Lower lobe of right lung (tissue), 2 donors: ENCODE measurements at regions not wholly inside any gene's neighbourhood (a gene's known extent, or its start where the extent isn't known, plus 50 kb on each side); places are given as distances from the start of the nearest gene placed in this dataset.

Experiments used
- ATAC-seq, 2 donors: fragments of 200-7000 bp; cut with Tn5 transposase; one replicate each; pipeline ENCODE4 v1.9.1; 2020 to 2022; ENCODE audit warnings: mild to moderate bottlenecking in 2 of 2, moderate library complexity in 2 of 2
- DNase-seq: peaks from one replicate; pipeline ENCODE4 v3.0.0-alpha.2; 2020
- H3K27ac ChIP-seq: fragments of 200-600 bp; one replicate; pipeline ENCODE4 v1.8.0; 2022
- H3K27me3 ChIP-seq: fragments of 200-600 bp; one replicate; pipeline ENCODE4 v1.8.0; 2022; ENCODE audit warnings: low read depth
- H3K36me3 ChIP-seq: fragments of 200-600 bp; one replicate; pipeline ENCODE4 v1.8.0; 2022; ENCODE audit warnings: mild to moderate bottlenecking
- H3K4me1 ChIP-seq: fragments of 200-600 bp; one replicate; pipeline ENCODE4 v1.8.0; 2022
- H3K4me3 ChIP-seq: fragments of 200-600 bp; one replicate; pipeline ENCODE4 v1.8.0; 2022; ENCODE audit warnings: mild to moderate bottlenecking
- H3K9me3 ChIP-seq: fragments of 200-600 bp; one replicate; pipeline ENCODE4 v1.8.0; 2022
- intact Hi-C: fragments of 100-400 bp; cut with DNase I; formaldehyde crosslinking; loops from one replicate; pipeline ENCODE4 v1.11.0; 2022
- TF ChIP-seq, protein P1 (sequence below): fragments of 200-600 bp; IDR thresholded peaks from one replicate; pipeline ENCODE4 v1.8.0; 2022; ENCODE audit warnings: antibody characterized with exemption, mild to moderate bottlenecking
- donor health status: DM: no; HTN: yes; CAD: no; lungs with severe emphysema.

DNA sequence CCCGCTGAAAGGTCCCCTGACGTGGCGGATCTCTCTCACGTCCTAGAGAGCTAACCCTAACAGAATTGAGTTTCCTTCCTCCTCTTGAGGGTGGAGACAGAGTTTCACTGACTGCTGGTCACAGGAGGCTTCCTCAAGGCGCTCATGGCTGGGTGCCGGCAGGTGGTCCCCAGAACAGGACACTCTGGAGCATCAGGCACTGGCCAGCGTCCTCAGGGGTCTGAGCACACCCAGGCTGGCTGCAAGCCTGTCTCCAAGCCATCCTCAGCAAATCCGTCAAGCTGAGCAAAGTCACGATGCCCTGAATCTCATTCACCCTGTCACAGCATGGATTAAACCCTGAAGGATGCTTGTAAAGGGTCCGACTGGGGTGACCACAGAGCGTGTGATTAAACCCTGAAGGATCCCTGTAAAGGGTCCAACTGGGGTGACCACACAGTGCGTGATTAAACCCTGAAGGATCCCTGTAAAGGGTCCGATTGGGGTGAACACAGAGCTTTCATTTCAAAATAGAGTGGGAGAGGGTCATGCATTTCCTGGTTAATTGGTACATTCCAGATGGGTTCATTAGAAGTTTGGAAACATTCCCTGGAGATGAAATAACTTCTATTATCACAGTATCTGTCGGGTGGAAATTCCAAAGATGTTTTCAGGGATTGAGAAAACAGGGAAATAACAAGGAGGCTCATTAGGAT, 473.0 kb downstream of the BRD1 start:
- ATAC-seq (no peak), DNase-seq (peak; percentile 20)
- peaks cover 39% of the 10 kb centered on the region for H3K27me3 ChIP-seq
- H3K4me1 ChIP-seq = no peaks in the 10 kb centered on the region
- no peak overlapping the region for H3K27ac ChIP-seq
- no peak overlapping the region for H3K4me3 ChIP-seq
- intact Hi-C loops = no loop called here
- no peaks in the 10 kb centered on the region for H3K36me3 ChIP-seq
- no peaks in the 10 kb centered on the region for H3K9me3 ChIP-seq
- TF ChIP-seq, protein P1, sequence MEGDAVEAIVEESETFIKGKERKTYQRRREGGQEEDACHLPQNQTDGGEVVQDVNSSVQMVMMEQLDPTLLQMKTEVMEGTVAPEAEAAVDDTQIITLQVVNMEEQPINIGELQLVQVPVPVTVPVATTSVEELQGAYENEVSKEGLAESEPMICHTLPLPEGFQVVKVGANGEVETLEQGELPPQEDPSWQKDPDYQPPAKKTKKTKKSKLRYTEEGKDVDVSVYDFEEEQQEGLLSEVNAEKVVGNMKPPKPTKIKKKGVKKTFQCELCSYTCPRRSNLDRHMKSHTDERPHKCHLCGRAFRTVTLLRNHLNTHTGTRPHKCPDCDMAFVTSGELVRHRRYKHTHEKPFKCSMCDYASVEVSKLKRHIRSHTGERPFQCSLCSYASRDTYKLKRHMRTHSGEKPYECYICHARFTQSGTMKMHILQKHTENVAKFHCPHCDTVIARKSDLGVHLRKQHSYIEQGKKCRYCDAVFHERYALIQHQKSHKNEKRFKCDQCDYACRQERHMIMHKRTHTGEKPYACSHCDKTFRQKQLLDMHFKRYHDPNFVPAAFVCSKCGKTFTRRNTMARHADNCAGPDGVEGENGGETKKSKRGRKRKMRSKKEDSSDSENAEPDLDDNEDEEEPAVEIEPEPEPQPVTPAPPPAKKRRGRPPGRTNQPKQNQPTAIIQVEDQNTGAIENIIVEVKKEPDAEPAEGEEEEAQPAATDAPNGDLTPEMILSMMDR = no peak

DNA sequence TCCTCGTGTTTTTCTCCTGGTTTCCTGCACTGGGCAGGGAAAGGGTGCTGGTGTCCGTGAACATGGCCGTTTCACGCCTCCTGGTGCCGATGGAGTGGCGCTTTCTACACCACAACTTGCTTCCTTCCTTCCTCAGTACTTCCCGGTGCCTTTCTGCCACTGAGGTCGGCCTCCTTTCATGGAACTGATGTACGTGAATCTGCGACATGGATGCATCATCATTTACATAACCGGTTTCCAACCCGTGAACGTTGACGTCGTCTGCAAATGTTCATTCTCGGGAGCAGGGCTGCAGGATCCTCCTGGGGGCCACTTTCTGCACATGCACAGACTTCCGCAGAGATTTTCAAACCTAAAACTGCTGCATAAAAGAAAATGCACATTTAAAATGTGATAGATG, 474.4 kb downstream of the BRD1 start:
- Histone ChIP-seq H3K27me3 (peaks cover 25% of the 10 kb centered on the region), H3K9me3 (no peaks in the 10 kb centered on the region), H3K36me3 (no peaks in the 10 kb centered on the region), H3K4me3 (no peak overlapping the region), H3K27ac (no peak overlapping the region), H3K4me1 (no peaks in the 10 kb centered on the region)
- TF ChIP-seq, protein P1 = no peak
- intact Hi-C loops = no loop called here
- DNase-seq (peak; percentile 19), ATAC-seq (no peak)

DNA sequence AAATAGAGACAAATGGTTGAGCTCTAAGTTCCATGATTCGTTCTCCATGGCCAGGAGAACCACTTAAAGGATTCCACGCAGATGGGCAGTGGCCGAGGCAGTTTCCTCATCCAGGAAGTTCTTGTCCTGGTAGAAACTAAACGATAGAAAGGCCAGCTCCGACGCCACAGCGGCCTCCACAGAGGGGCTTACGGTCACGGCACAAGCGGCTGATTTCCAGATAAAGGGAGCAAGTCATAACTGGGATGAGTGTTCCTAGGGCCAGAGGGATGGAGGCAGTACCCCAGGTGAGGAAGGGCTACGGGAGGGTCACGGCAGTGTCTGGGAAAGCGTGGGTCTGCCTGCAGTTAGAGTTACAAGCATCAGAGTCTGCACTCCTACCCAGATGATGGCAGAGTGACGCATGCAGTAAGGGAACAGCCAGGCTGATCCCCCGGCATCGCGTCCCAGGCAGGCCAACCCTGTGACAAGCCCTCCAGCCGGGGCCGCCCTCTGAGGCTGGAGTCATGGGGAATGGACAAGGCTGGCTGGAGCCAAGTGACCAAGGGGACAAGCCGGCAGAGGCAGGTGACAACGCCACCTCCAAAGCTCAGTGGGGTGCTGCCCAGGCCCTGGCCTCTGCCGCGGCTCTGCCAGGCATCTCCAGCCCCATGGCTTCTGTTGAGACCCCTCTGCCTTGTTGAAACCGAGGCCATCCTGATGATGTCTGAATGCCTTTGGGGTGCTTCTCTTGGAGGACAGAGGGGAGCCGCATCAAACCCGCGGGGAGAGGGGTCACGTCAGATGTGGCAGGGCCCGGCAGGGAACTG, 475.1 kb downstream of the BRD1 start:
- Histone ChIP-seq H3K4me1 (no peaks in the 10 kb centered on the region), H3K36me3 (no peaks in the 10 kb centered on the region), H3K27me3 (peaks cover 22% of the 10 kb centered on the region), H3K9me3 (no peaks in the 10 kb centered on the region), H3K4me3 (no peak overlapping the region), H3K27ac (no peak overlapping the region)
- intact Hi-C loops = no loop called here
- TF ChIP-seq, protein P1 = no peak
- peak; percentile 30 for DNase-seq
- no peak for ATAC-seq

GRCh38 chr22:49351761-49352227, 475.9 kb downstream of the BRD1 start:
- Histone ChIP-seq H3K27ac (no peak overlapping the region), H3K4me3 (no peak overlapping the region), H3K9me3 (no peaks in the 10 kb centered on the region), H3K27me3 (peaks cover 17% of the 10 kb centered on the region), H3K36me3 (no peaks in the 10 kb centered on the region), H3K4me1 (no peaks in the 10 kb centered on the region)
- TF ChIP-seq, protein P1 = no peak
- intact Hi-C loops = no loop called here
- DNase-seq (peak; percentile 30), ATAC-seq (no peak)

DNA sequence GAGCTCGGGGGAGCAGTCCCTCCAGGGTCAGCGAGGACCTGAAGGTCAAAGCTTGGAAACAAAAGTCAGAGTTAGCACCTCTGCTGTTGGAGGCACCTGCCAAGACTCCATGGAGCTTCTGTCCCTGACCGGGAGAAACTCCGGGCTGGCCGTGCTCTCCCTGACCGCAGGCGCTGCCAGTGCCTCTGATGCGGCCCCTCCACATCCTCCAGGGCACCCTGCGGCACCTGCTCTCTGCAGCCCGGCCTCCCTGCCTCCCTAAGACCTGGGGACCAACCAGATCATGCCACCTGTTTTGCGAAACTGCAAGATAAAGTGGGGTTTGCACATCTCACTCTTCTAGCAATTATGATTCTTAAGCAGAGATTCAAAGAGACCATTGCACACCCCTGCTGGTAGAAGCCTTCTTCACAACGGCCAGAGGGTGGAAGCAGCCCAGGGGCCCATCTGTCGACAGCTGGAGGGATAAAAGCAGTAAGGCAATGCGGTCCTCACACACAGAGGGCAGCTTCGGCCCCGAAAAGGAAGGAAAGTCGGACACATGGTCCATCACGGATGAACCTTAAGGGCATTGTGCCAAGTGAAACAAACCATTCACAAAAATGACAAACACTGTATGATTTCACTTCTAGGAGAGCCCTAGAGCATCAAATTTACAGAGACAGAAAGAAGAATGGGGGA, 477.1 kb downstream of the BRD1 start:
- H3K27ac ChIP-seq = no peak overlapping the region
- no peak overlapping the region for H3K4me3 ChIP-seq
- intact Hi-C loops = no loop called here
- H3K36me3 ChIP-seq = no peaks in the 10 kb centered on the region
- H3K27me3 ChIP-seq = peaks cover 20% of the 10 kb centered on the region
- H3K9me3 ChIP-seq = no peaks in the 10 kb centered on the region
- TF ChIP-seq, protein P1 = no peak
- ATAC-seq (no peak), DNase-seq (peak; percentile 41)
- no peaks in the 10 kb centered on the region for H3K4me1 ChIP-seq
